ENCODE measurements at regions not wholly inside any gene's neighbourhood (a gene's known extent, or its start where the extent isn't known, plus 50 kb on each side); places are given as distances from the start of the nearest gene placed in this dataset.

DNA sequence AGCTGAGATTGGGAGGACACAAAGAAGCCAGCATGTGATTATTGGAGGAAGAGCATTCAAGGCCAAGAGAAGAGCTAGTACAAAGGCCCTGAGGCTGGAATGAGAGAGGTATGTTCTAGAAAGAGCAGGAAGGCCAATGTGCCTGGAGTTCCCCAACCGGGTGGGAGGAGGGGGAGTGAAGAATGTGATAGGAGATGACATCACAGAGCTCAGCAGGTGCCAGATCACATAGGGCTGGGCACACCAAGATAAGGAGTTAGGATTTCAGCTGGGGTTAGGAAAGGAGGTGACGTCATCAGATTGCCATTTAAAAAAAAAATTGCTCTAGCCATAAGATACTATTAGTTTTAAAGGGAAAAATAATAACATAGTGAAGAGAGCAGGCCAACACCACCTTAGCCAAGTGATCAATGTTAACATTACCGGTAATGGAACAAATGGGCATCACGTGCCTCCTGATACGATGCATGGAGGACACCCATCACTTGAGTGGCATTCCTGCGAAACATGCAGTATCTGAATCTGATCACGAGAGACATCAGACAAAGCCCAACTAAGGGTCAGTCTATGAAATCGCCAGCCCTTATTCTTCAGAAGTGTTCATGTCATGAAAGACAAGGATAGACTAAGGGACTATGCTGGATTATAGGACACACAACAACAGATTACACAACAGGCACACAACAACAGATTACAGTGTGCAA lies 344.3 kb downstream of the BCOR start:
- Histone ChIP-seq H3K4me2 (ENCODE audit: low read length) (no peak overlapping the region), H3K9me2 (ENCODE audit: insufficient read depth, low read length) (no peaks in the 10 kb centered on the region), H2AFZ (ENCODE audit: low read depth, low read length) (no peak overlapping the region), H3K36me3 (ENCODE audit: insufficient read depth, low read length) (no peaks in the 10 kb centered on the region), H4K20me1 (ENCODE audit: insufficient read depth) (no peaks in the 10 kb centered on the region), H3K9ac (ENCODE audit: low read length) (no peak overlapping the region), H3K27ac (ENCODE audit: low read length) (no peak overlapping the region), H3K27me3 (ENCODE audit: insufficient read depth, low read depth, low read length) (no peaks in the 10 kb centered on the region), H3K79me2 (replicated peaks; ENCODE audit: insufficient read depth, low read length) (no peaks in the 10 kb centered on the region), H3K4me3 (ENCODE audit: low read length) (no peak overlapping the region), H3K9me3 (ENCODE audit: low read length) (no peaks in the 10 kb centered on the region), H3F3A (ENCODE audit: insufficient read depth, low read length, poor library complexity, severe bottlenecking) (no peaks in the 10 kb centered on the region)
- TF ChIP-seq EZH2 (IDR thresholded peaks at IDR 0.05; ENCODE audit: borderline replicate concordance, insufficient read depth, low read length, poor library complexity, severe bottlenecking): no peak
- no peak for TF ChIP-seq RAD21 (conservative IDR thresholded peaks at IDR 0.05)
- TF ChIP-seq MXI1 (conservative IDR thresholded peaks at IDR 0.05; ENCODE audit: poor library complexity, severe bottlenecking): no peak
- no peak for TF ChIP-seq TAF1 (IDR thresholded peaks at IDR 0.05; ENCODE audit: low read depth)
- TF ChIP-seq, protein P1, sequence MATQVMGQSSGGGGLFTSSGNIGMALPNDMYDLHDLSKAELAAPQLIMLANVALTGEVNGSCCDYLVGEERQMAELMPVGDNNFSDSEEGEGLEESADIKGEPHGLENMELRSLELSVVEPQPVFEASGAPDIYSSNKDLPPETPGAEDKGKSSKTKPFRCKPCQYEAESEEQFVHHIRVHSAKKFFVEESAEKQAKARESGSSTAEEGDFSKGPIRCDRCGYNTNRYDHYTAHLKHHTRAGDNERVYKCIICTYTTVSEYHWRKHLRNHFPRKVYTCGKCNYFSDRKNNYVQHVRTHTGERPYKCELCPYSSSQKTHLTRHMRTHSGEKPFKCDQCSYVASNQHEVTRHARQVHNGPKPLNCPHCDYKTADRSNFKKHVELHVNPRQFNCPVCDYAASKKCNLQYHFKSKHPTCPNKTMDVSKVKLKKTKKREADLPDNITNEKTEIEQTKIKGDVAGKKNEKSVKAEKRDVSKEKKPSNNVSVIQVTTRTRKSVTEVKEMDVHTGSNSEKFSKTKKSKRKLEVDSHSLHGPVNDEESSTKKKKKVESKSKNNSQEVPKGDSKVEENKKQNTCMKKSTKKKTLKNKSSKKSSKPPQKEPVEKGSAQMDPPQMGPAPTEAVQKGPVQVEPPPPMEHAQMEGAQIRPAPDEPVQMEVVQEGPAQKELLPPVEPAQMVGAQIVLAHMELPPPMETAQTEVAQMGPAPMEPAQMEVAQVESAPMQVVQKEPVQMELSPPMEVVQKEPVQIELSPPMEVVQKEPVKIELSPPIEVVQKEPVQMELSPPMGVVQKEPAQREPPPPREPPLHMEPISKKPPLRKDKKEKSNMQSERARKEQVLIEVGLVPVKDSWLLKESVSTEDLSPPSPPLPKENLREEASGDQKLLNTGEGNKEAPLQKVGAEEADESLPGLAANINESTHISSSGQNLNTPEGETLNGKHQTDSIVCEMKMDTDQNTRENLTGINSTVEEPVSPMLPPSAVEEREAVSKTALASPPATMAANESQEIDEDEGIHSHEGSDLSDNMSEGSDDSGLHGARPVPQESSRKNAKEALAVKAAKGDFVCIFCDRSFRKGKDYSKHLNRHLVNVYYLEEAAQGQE (IDR thresholded peaks at IDR 0.05; ENCODE audit: borderline replicate concordance): no peak
- TF ChIP-seq SMC3 (conservative IDR thresholded peaks at IDR 0.05; ENCODE audit: poor library complexity): no peak
- no peak for TF ChIP-seq POLR2AphosphoS5 (IDR thresholded peaks at IDR 0.05)
- TF ChIP-seq, protein P2, sequence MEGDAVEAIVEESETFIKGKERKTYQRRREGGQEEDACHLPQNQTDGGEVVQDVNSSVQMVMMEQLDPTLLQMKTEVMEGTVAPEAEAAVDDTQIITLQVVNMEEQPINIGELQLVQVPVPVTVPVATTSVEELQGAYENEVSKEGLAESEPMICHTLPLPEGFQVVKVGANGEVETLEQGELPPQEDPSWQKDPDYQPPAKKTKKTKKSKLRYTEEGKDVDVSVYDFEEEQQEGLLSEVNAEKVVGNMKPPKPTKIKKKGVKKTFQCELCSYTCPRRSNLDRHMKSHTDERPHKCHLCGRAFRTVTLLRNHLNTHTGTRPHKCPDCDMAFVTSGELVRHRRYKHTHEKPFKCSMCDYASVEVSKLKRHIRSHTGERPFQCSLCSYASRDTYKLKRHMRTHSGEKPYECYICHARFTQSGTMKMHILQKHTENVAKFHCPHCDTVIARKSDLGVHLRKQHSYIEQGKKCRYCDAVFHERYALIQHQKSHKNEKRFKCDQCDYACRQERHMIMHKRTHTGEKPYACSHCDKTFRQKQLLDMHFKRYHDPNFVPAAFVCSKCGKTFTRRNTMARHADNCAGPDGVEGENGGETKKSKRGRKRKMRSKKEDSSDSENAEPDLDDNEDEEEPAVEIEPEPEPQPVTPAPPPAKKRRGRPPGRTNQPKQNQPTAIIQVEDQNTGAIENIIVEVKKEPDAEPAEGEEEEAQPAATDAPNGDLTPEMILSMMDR (IDR thresholded peaks at IDR 0.05; ENCODE audit: poor library complexity, severe bottlenecking): no peak
- no peak for TF ChIP-seq EP300 (conservative IDR thresholded peaks at IDR 0.05; ENCODE audit: poor library complexity, severe bottlenecking)

DNA sequence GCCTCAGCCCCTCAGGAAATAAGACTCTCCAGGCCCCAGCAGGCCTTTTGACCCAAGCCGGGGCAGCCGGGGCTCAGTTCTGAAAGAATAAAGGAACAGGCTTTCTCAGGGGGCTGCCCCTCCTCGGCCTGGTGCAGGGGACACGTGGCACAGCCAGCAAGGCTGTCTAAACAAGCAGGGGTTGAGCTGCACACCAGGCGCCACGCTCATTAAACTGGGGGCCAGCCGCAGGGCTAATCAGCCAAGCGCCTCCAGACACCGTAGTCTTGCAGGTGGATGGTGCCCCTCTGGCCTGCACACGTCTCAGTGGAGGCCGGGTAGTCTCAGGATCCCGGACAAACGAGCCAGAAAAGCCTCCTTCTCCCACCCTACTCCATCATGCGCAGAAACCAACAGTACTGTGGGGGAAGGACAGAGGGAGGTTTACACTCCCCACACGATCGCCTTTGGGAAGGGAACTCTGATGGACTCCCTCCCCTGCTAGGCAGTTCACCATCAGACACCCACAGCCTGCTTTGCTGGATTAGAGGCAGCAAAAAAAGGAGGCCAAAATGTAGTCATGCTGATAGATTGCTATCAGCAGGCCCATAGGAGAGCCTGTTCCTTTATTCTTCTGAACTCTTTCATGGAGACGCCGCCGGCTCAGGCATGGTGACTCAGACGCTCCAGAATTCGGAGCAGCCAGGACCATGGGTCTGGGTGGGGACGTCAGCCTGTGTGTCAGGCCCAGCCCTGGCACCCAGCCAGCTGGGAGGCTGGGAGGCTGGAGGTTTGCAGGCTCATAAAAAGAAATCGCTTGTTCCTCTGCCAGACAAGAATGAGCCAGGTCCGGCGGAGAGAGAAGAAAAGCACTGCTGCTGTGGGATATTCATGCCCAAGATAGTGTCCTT lies 342.4 kb downstream of the BCOR start:
- Histone ChIP-seq H3K4me3 (ENCODE audit: low read length) (no peak overlapping the region), H3K27ac (ENCODE audit: low read length) (no peak overlapping the region)

More for the DNA sequence above, 342.4 kb downstream of the BCOR start:
- Histone ChIP-seq H3K9me3 (ENCODE audit: low read length) (no peaks in the 10 kb centered on the region), H3K79me2 (replicated peaks; ENCODE audit: insufficient read depth, low read length) (no peaks in the 10 kb centered on the region), H3K9ac (ENCODE audit: low read length) (no peak overlapping the region), H3K27me3 (ENCODE audit: insufficient read depth, low read depth, low read length) (no peaks in the 10 kb centered on the region), H3K4me2 (ENCODE audit: low read length) (no peak overlapping the region), H3K9me2 (ENCODE audit: insufficient read depth, low read length) (no peaks in the 10 kb centered on the region), H3K36me3 (ENCODE audit: insufficient read depth, low read length) (no peaks in the 10 kb centered on the region), H2AFZ (ENCODE audit: low read depth, low read length) (no peak overlapping the region), H3F3A (ENCODE audit: insufficient read depth, low read length, poor library complexity, severe bottlenecking) (no peaks in the 10 kb centered on the region), H4K20me1 (ENCODE audit: insufficient read depth) (no peaks in the 10 kb centered on the region)
- TF ChIP-seq MXI1 (conservative IDR thresholded peaks at IDR 0.05; ENCODE audit: poor library complexity, severe bottlenecking) (no peak), POLR2AphosphoS5 (IDR thresholded peaks at IDR 0.05) (no peak), RAD21 (conservative IDR thresholded peaks at IDR 0.05) (no peak)
